IMR-90 (cell line): ENCODE measurements at regions not wholly inside any gene's neighbourhood (a gene's known extent, or its start where the extent isn't known, plus 50 kb on each side); places are given as distances from the start of the nearest gene placed in this dataset.

Experiments used
- ATAC-seq: fragments of 200-7000 bp; cut with Tn5 transposase; 2 replicates; pipeline ENCODE4 v1.9.1; 2020; ENCODE audit warnings: low read depth, mild to moderate bottlenecking, moderate library complexity
- BruUV-seq: library from RNA; stranded (reverse); fragments of 400-500 nt; replicated peaks from 2 replicates; lab custom pipeline; 2021; lab: Mats Ljungman, UMichigan
- CTCF ChIA-PET: fragments of 300-600 bp; formaldehyde crosslinking; extraction: SDS; loops from one replicate; lab custom pipeline; 2021; ENCODE audit warnings: antibody characterized with exemption; lab: Yijun Ruan, JAX
- POLR2A ChIA-PET: fragments of 300-600 bp; sonication (Branson Sonifier 250); formaldehyde crosslinking; loops from one replicate; lab custom pipeline; 2022; ENCODE audit warnings: antibody characterized with exemption; ENCODE audit not compliant: unreplicated experiment; lab: Charles Lee
- DNase-seq: peaks from one replicate; pipeline ENCODE4 v3.0.0; 2013
- H2AFZ ChIP-seq: replicated peaks from 2 replicates; pipeline ENCODE3; 2013; ENCODE audit warnings: low read length, mild to moderate bottlenecking; ENCODE audit not compliant: poor library complexity
- H2AK5ac ChIP-seq: 2 replicates; pipeline ENCODE4 v1.6.1; 2013; ENCODE audit warnings: low read depth, low read length, inconsistent platforms
- H2AK9ac ChIP-seq: replicated peaks from 2 replicates; pipeline ENCODE3; 2013; ENCODE audit warnings: mild to moderate bottlenecking, low read depth, low read length, moderate library complexity; ENCODE audit not compliant: poor library complexity
- H2BK120ac ChIP-seq: 2 replicates; pipeline ENCODE4 v1.6.1; 2013; ENCODE audit warnings: low read depth, low read length, inconsistent platforms
- H2BK15ac ChIP-seq: 3 replicates; pipeline ENCODE4 v1.6.1; 2013; ENCODE audit warnings: low read depth, low read length, inconsistent platforms
- H2BK20ac ChIP-seq: 2 replicates; pipeline ENCODE4 v1.6.1; 2013; ENCODE audit warnings: low read depth, mild to moderate bottlenecking, inconsistent platforms, low read length, moderate library complexity
- H2BK5ac ChIP-seq: 2 replicates; pipeline ENCODE4 v1.6.1; 2013; ENCODE audit warnings: mild to moderate bottlenecking, low read depth, low read length, inconsistent platforms; ENCODE audit not compliant: poor library complexity, severe bottlenecking
- H3K14ac ChIP-seq: replicated peaks from 2 replicates; pipeline ENCODE4 v1.6.1; 2013; ENCODE audit warnings: low read depth, low read length, inconsistent platforms
- H3K18ac ChIP-seq: 2 replicates; pipeline ENCODE4 v1.6.1; 2013; ENCODE audit warnings: low read depth, low read length, control low read depth
- H3K23ac ChIP-seq: 2 replicates; pipeline ENCODE4 v1.6.1; 2013; ENCODE audit warnings: low read depth, low read length, inconsistent platforms
- H3K27ac ChIP-seq: 2 replicates; pipeline ENCODE4 v1.5.1; 2013; ENCODE audit warnings: mild to moderate bottlenecking, control low read depth, low read length; ENCODE audit not compliant: insufficient read depth
- H3K27me3 ChIP-seq: 2 replicates; pipeline ENCODE4 v1.6.1; 2013; ENCODE audit warnings: low read length; ENCODE audit not compliant: control insufficient read depth, insufficient read depth
- H3K36me3 ChIP-seq: 2 replicates; pipeline ENCODE4 v1.6.1; 2013; ENCODE audit warnings: low read length, mixed read lengths; ENCODE audit not compliant: control insufficient read depth, insufficient read depth
- H3K4ac ChIP-seq: 2 replicates; pipeline ENCODE4 v1.6.1; 2013; ENCODE audit warnings: low read depth, low read length, inconsistent platforms
- H3K4me1 ChIP-seq: 2 replicates; pipeline ENCODE4 v1.6.1; 2013; ENCODE audit warnings: low read length, mixed read lengths; ENCODE audit not compliant: control insufficient read depth, insufficient read depth
- H3K4me2 ChIP-seq: 2 replicates; pipeline ENCODE4 v1.6.1; 2013; ENCODE audit warnings: low read depth, mild to moderate bottlenecking, control low read depth, low read length, moderate library complexity
- H3K4me3 ChIP-seq: 2 replicates; pipeline ENCODE4 v1.5.1; 2013; ENCODE audit warnings: low read depth, mild to moderate bottlenecking, control low read depth, low read length, moderate library complexity; ENCODE audit not compliant: insufficient read depth
- H3K56ac ChIP-seq: 2 replicates; pipeline ENCODE4 v1.6.1; 2013; ENCODE audit warnings: low read length, inconsistent platforms; ENCODE audit not compliant: insufficient read depth; ENCODE audit errors: extremely low read depth
- H3K79me1 ChIP-seq, 2 experiments: 2 replicates each; pipeline ENCODE4 v1.6.1; 2013; ENCODE audit warnings: low read length in 2 of 2, inconsistent platforms in 1 of 2, low read depth in 1 of 2
- H3K9ac ChIP-seq: 2 replicates; pipeline ENCODE4 v1.6.1; 2013; ENCODE audit warnings: low read depth, low read length, control low read depth
- H3K9me1 ChIP-seq: 2 replicates; pipeline ENCODE4 v1.6.1; 2013; ENCODE audit warnings: low read length, inconsistent platforms; ENCODE audit not compliant: insufficient read depth
- H3K9me3 ChIP-seq: 2 replicates; pipeline ENCODE4 v1.6.1; 2013; ENCODE audit warnings: low read length; ENCODE audit not compliant: control insufficient read depth, insufficient read depth
- H4K20me1 ChIP-seq: 2 replicates; pipeline ENCODE4 v1.6.1; 2013; ENCODE audit warnings: low read length, inconsistent platforms; ENCODE audit not compliant: insufficient read depth
- H4K5ac ChIP-seq: 2 replicates; pipeline ENCODE4 v1.6.1; 2013; ENCODE audit warnings: mild to moderate bottlenecking, low read depth, low read length, control low read depth
- H4K8ac ChIP-seq, 2 experiments: 2 replicates each; pipeline ENCODE4 v1.6.1; 2013; ENCODE audit warnings: low read depth in 2 of 2, low read length in 2 of 2, control low read depth in 1 of 2, inconsistent platforms in 1 of 2
- H4K91ac ChIP-seq: 2 replicates; pipeline ENCODE4 v1.6.1; 2013; ENCODE audit warnings: low read depth, low read length, inconsistent platforms; ENCODE audit not compliant: insufficient read depth
- BHLHE40 ChIP-seq: fragments of 150-350 bp; IDR thresholded peaks from 2 replicates; pipeline ENCODE4 v1.6.1; 2016; ENCODE audit warnings: mild to moderate bottlenecking, low read depth, low read length
- CEBPB ChIP-seq: IDR thresholded peaks from 2 replicates; pipeline ENCODE4 v1.6.1; 2012; ENCODE audit warnings: low read depth, low read length, improper control_type of control experiment
- FOS ChIP-seq: fragments of 150-350 bp; IDR thresholded peaks from 2 replicates; pipeline ENCODE4 v1.6.1; 2016; ENCODE audit warnings: low read depth, low read length
- MAZ ChIP-seq: IDR thresholded peaks from 2 replicates; pipeline ENCODE4 v1.6.1; 2012; ENCODE audit warnings: low read depth, mild to moderate bottlenecking, low read length, improper control_type of control experiment, moderate library complexity, borderline replicate concordance
- NFE2L2 ChIP-seq: fragments of 150-350 bp; IDR thresholded peaks from 2 replicates; pipeline ENCODE4 v1.6.1; 2016; ENCODE audit warnings: low read depth, mild to moderate bottlenecking, low read length
- POLR2A ChIP-seq: IDR thresholded peaks from 2 replicates; pipeline ENCODE4 v1.6.1; 2012; ENCODE audit warnings: mild to moderate bottlenecking, low read depth, low read length
- RAD21 ChIP-seq: IDR thresholded peaks from 2 replicates; pipeline ENCODE4 v1.6.1; 2012; ENCODE audit warnings: low read length, improper control_type of control experiment
- RCOR1 ChIP-seq: IDR thresholded peaks from 2 replicates; pipeline ENCODE4 v1.6.1; 2012; ENCODE audit warnings: mild to moderate bottlenecking, low read length, improper control_type of control experiment; ENCODE audit not compliant: insufficient replicate concordance
- RFX5 ChIP-seq: IDR thresholded peaks from 2 replicates; pipeline ENCODE4 v1.8.0; 2012; ENCODE audit warnings: low read depth, mild to moderate bottlenecking, low read length, moderate library complexity
- SMC3 ChIP-seq: fragments of 150-350 bp; IDR thresholded peaks from 2 replicates; pipeline ENCODE4 v1.6.1; 2016; ENCODE audit warnings: low read depth, mild to moderate bottlenecking, antibody characterized with exemption, low read length, moderate library complexity
- WGBS, 2 experiments: methylation state at CpG; one replicate each; pipeline versions ENCODE4 v1.1.5 to v1.1.7; 2013; ENCODE audit warnings: missing lambda C conversion rate in 2 of 2; ENCODE audit not compliant: insufficient read length in 1 of 2; ENCODE audit errors: extremely low coverage in 2 of 2; 5-methylcytosine and 5-hydroxymethylcytosine counted together
- dilution Hi-C: fragments of 300-500 bp; cut with HindIII; formaldehyde crosslinking; loops from one replicate; pipeline ENCODE4 v1.14.3; 2018; ENCODE audit warnings: low sequenced_read_pairs; ENCODE audit not compliant: unreplicated experiment
- in situ Hi-C: fragments of 300-500 bp; cut with MboI; formaldehyde crosslinking; loops from 3 replicates; pipeline ENCODE4 v1.14.3; 2019; ENCODE audit warnings: low sequenced_read_pairs, inconsistent platforms, mixed read lengths
- intact Hi-C: fragments of 100-400 bp; cut with micrococcal nuclease; formaldehyde crosslinking; loops from 2 replicates; pipeline ENCODE4 v1.10.0; 2022
- TF ChIP-seq, protein P1 (sequence below): fragments of 150-350 bp; IDR thresholded peaks from 2 replicates; pipeline ENCODE4 v1.6.1; 2016; ENCODE audit warnings: low read depth, mild to moderate bottlenecking, low read length, moderate library complexity, borderline replicate concordance
- TF ChIP-seq, protein P2 (sequence below): conservative IDR thresholded peaks from 2 replicates; pipeline ENCODE4 v1.5.1; 2012; ENCODE audit warnings: mild to moderate bottlenecking, low read depth, low read length, improper control_type of control experiment

DNA sequence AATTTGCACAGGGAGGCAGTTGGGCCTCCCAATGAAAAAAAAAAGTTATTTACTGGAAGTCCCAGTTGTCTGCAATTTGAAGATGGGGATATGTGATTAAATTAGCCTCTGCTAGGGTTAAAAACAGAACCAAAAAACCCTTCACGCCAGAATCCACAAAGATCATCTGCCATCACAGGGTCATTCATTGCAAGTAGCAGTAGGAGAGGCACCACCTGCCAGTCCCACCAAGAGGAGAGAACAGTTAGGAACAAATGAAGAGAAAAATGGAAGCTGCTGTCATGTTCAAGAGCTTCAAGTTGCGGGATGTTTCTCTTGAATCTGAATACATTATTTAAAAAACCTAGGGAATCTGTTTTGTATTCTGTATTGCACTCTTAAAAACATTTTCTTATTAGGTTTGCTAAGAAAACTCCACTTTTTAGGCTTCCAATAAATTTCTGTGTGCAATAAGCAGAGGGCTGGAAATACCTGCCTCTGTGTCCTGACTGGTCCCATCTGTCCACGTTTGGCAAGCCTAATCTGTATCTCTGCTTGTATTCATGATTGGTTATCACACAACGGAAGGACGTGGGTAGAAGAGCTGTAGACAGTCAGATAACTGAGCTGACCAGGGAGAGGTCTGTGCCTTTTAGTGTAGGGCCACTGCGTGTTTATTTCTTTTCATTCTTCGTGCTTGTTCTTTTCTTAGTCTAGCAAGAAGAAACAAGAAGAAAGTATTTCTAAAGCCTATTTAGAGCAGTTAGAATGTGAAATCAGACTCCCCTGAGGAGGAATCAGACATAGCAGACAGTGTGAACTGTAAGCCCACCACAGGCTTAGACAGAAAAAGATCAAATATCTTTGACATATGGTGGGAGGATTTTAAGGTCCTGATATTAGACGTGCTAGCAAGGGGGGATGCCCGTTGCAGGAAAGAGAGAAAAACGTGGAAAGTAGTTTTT is 630.6 kb upstream of the SEMA6A start:
- H3K27ac ChIP-seq, result no peak overlapping the region
- H3K9me3 ChIP-seq, result peaks cover 8% of the 10 kb centered on the region
- H3K4me2 ChIP-seq, result no peak overlapping the region
- no peak overlapping the region for H4K91ac ChIP-seq
- H2AFZ ChIP-seq, result no peak overlapping the region
- CTCF ChIA-PET, result no interaction called here
- H2AK9ac ChIP-seq, result no peak overlapping the region
- in situ Hi-C loops (no loop called here), intact Hi-C loops (no loop called here), dilution Hi-C loops (no loop called here)
- H3K56ac ChIP-seq, result no peak overlapping the region
- TF ChIP-seq BHLHE40, result no peak
- no peak for TF ChIP-seq FOS
- no peak for TF ChIP-seq NFE2L2
- TF ChIP-seq RCOR1, result no peak
- TF ChIP-seq POLR2A, result no peak
- TF ChIP-seq RAD21, result no peak
- no peak for TF ChIP-seq MAZ
- no peak for TF ChIP-seq SMC3
- TF ChIP-seq CEBPB, result no peak
- TF ChIP-seq RFX5, result no peak
- TF ChIP-seq, protein P1, sequence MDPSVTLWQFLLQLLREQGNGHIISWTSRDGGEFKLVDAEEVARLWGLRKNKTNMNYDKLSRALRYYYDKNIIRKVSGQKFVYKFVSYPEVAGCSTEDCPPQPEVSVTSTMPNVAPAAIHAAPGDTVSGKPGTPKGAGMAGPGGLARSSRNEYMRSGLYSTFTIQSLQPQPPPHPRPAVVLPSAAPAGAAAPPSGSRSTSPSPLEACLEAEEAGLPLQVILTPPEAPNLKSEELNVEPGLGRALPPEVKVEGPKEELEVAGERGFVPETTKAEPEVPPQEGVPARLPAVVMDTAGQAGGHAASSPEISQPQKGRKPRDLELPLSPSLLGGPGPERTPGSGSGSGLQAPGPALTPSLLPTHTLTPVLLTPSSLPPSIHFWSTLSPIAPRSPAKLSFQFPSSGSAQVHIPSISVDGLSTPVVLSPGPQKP, result no peak
- TF ChIP-seq, protein P2, sequence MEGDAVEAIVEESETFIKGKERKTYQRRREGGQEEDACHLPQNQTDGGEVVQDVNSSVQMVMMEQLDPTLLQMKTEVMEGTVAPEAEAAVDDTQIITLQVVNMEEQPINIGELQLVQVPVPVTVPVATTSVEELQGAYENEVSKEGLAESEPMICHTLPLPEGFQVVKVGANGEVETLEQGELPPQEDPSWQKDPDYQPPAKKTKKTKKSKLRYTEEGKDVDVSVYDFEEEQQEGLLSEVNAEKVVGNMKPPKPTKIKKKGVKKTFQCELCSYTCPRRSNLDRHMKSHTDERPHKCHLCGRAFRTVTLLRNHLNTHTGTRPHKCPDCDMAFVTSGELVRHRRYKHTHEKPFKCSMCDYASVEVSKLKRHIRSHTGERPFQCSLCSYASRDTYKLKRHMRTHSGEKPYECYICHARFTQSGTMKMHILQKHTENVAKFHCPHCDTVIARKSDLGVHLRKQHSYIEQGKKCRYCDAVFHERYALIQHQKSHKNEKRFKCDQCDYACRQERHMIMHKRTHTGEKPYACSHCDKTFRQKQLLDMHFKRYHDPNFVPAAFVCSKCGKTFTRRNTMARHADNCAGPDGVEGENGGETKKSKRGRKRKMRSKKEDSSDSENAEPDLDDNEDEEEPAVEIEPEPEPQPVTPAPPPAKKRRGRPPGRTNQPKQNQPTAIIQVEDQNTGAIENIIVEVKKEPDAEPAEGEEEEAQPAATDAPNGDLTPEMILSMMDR, result no peak
- POLR2A ChIA-PET, result no interaction called here
- no peaks in the 10 kb centered on the region for H3K79me1 ChIP-seq
- ATAC-seq, result no peak
- no CpG with 5 or more reads among the region's 10 CpGs for WGBS, 2 experiments
- no peak overlapping the region for H3K9ac ChIP-seq
- H4K5ac ChIP-seq, result no peak overlapping the region
- H2BK120ac ChIP-seq, result no peak overlapping the region
- no peak overlapping the region for H3K14ac ChIP-seq
- H4K20me1 ChIP-seq, result no peaks in the 10 kb centered on the region
- H3K9me1 ChIP-seq, result no peaks in the 10 kb centered on the region
- H3K18ac ChIP-seq, result no peak overlapping the region
- no peaks in the 10 kb centered on the region for H3K4me1 ChIP-seq
- no peak overlapping the region for H3K4ac ChIP-seq
- no peaks in the 10 kb centered on the region for H3K27me3 ChIP-seq
- H2BK15ac ChIP-seq, result no peak overlapping the region
- no peaks in the 10 kb centered on the region for H3K36me3 ChIP-seq
- H4K8ac ChIP-seq, result no peak overlapping the region
- no peak overlapping the region for H3K4me3 ChIP-seq
- no peak overlapping the region for H2BK20ac ChIP-seq
- no peak overlapping the region for H2AK5ac ChIP-seq
- BruUV-seq, result no TSS peak
- no peak overlapping the region for H2BK5ac ChIP-seq
- no peak overlapping the region for H3K23ac ChIP-seq
- DNase-seq, result no peak
